NCI-H2081 treated with DMSO at 0.1 percent for 48 hours (cell line): ENCODE measurements at regions not wholly inside any gene's neighbourhood (a gene's known extent, or its start where the extent isn't known, plus 50 kb on each side); places are given as distances from the start of the nearest gene placed in this dataset.
A peak's percentile ranks its signal among the peaks of the same experiment; 100 is the strongest.

Experiments used
- DNase-seq: peaks from one replicate; lab custom pipeline; 2025; lab: John Stamatoyannopoulos, UW

GRCh38 chr4:186351668-186352194, 85.7 kb downstream of the F11 start:
- DNase-seq = peak; percentile 61

- no peak for DNase-seq
Observed at GRCh38 chr4:186348433-186348832, 82.4 kb downstream of the F11 start.

- DNase-seq = no peak
Observed at GRCh38 chr4:186347743-186348142, 81.8 kb downstream of the F11 start.

- DNase-seq = no peak
Observed at GRCh38 chr4:186345184-186345583, 79.2 kb downstream of the F11 start.

GRCh38 chr4:186342582-186342981, 76.6 kb downstream of the F11 start:
- DNase-seq = no peak

- DNase-seq = no peak
Observed at GRCh38 chr4:186341655-186342054, 75.7 kb downstream of the F11 start.
